ENCODE measurements at regions not wholly inside any gene's neighbourhood (a gene's known extent, or its start where the extent isn't known, plus 50 kb on each side); places are given as distances from the start of the nearest gene placed in this dataset.

GRCh38 chr13:78364711-78365110 lies 238.6 kb downstream of the POU4F1 start:
- no peak overlapping the region for H3K4me3 ChIP-seq (ENCODE audit: low read depth, low read length)
- H2AFZ ChIP-seq (ENCODE audit: low read length, unreplicated experiment): no peak overlapping the region
- no peaks in the 10 kb centered on the region for H3K4me1 ChIP-seq (ENCODE audit: control insufficient read depth, insufficient read depth, low read length, unreplicated experiment)
- H3K27me3 ChIP-seq (ENCODE audit: insufficient read depth, low read length): peaks cover 6% of the 10 kb centered on the region
- H3K27ac ChIP-seq (ENCODE audit: low read depth, low read length): no peak overlapping the region
- H3K79me2 ChIP-seq (ENCODE audit: control insufficient read depth, insufficient read depth, low read length, unreplicated experiment): no peaks in the 10 kb centered on the region
- H3K36me3 ChIP-seq (ENCODE audit: insufficient read depth, low read length): no peaks in the 10 kb centered on the region

GRCh38 chr13:78341032-78341431 lies 262.3 kb downstream of the POU4F1 start:
- Histone ChIP-seq H3K4me1 (ENCODE audit: control insufficient read depth, insufficient read depth, low read length, unreplicated experiment) (no peaks in the 10 kb centered on the region), H3K4me3 (ENCODE audit: low read depth, low read length) (no peak overlapping the region), H3K79me2 (ENCODE audit: control insufficient read depth, insufficient read depth, low read length, unreplicated experiment) (no peaks in the 10 kb centered on the region), H3K27ac (ENCODE audit: low read depth, low read length) (no peak overlapping the region), H2AFZ (ENCODE audit: low read length, unreplicated experiment) (no peak overlapping the region), H3K36me3 (ENCODE audit: insufficient read depth, low read length) (no peaks in the 10 kb centered on the region), H3K27me3 (ENCODE audit: insufficient read depth, low read length) (peaks cover 11% of the 10 kb centered on the region; the same call in 1 of the 2 replicates)

GRCh38 chr13:78339927-78340326 lies 263.4 kb downstream of the POU4F1 start:
- Histone ChIP-seq H3K36me3 (ENCODE audit: insufficient read depth, low read length) (no peaks in the 10 kb centered on the region), H3K79me2 (ENCODE audit: control insufficient read depth, insufficient read depth, low read length, unreplicated experiment) (no peaks in the 10 kb centered on the region), H3K4me1 (ENCODE audit: control insufficient read depth, insufficient read depth, low read length, unreplicated experiment) (no peaks in the 10 kb centered on the region), H2AFZ (ENCODE audit: low read length, unreplicated experiment) (no peak overlapping the region), H3K27me3 (ENCODE audit: insufficient read depth, low read length) (peaks cover 20% of the 10 kb centered on the region; the same call in 1 of the 2 replicates), H3K27ac (ENCODE audit: low read depth, low read length) (no peak overlapping the region), H3K4me3 (ENCODE audit: low read depth, low read length) (no peak overlapping the region)

GRCh38 chr13:78334059-78334458 lies 269.3 kb downstream of the POU4F1 start:
- Histone ChIP-seq H3K36me3 (ENCODE audit: insufficient read depth, low read length) (no peaks in the 10 kb centered on the region), H3K27me3 (ENCODE audit: insufficient read depth, low read length) (peaks cover 32% of the 10 kb centered on the region; the same call in 1 of the 2 replicates), H3K4me3 (ENCODE audit: low read depth, low read length) (no peak overlapping the region), H3K27ac (ENCODE audit: low read depth, low read length) (no peak overlapping the region), H3K79me2 (ENCODE audit: control insufficient read depth, insufficient read depth, low read length, unreplicated experiment) (no peaks in the 10 kb centered on the region), H3K4me1 (ENCODE audit: control insufficient read depth, insufficient read depth, low read length, unreplicated experiment) (no peaks in the 10 kb centered on the region), H2AFZ (ENCODE audit: low read length, unreplicated experiment) (no peak overlapping the region)

GRCh38 chr13:78326633-78327032 lies 276.7 kb downstream of the POU4F1 start:
- Histone ChIP-seq H3K4me3 (ENCODE audit: low read depth, low read length) (no peak overlapping the region), H2AFZ (ENCODE audit: low read length, unreplicated experiment) (no peak overlapping the region), H3K4me1 (ENCODE audit: control insufficient read depth, insufficient read depth, low read length, unreplicated experiment) (no peaks in the 10 kb centered on the region), H3K36me3 (ENCODE audit: insufficient read depth, low read length) (no peaks in the 10 kb centered on the region), H3K27ac (ENCODE audit: low read depth, low read length) (no peak overlapping the region), H3K27me3 (ENCODE audit: insufficient read depth, low read length) (peaks cover 7% of the 10 kb centered on the region; the same call in 1 of the 2 replicates), H3K79me2 (ENCODE audit: control insufficient read depth, insufficient read depth, low read length, unreplicated experiment) (no peaks in the 10 kb centered on the region)

GRCh38 chr13:78325585-78325984 lies 277.8 kb downstream of the POU4F1 start:
- H3K4me1 ChIP-seq (ENCODE audit: control insufficient read depth, insufficient read depth, low read length, unreplicated experiment): no peaks in the 10 kb centered on the region
- H2AFZ ChIP-seq (ENCODE audit: low read length, unreplicated experiment): no peak overlapping the region
- H3K4me3 ChIP-seq (ENCODE audit: low read depth, low read length): no peak overlapping the region

GRCh38 chr13:78323848-78324247 lies 279.5 kb downstream of the POU4F1 start:
- Histone ChIP-seq H3K4me1 (ENCODE audit: control insufficient read depth, insufficient read depth, low read length, unreplicated experiment) (no peaks in the 10 kb centered on the region), H3K27ac (ENCODE audit: low read depth, low read length) (no peak overlapping the region), H3K79me2 (ENCODE audit: control insufficient read depth, insufficient read depth, low read length, unreplicated experiment) (no peaks in the 10 kb centered on the region), H2AFZ (ENCODE audit: low read length, unreplicated experiment) (no peak overlapping the region), H3K27me3 (ENCODE audit: insufficient read depth, low read length) (peaks cover 6% of the 10 kb centered on the region; the same call in 1 of the 2 replicates), H3K36me3 (ENCODE audit: insufficient read depth, low read length) (no peaks in the 10 kb centered on the region), H3K4me3 (ENCODE audit: low read depth, low read length) (no peak overlapping the region)

More at GRCh38 chr13:78325585-78325984, 277.8 kb downstream of the POU4F1 start:
- H3K27me3 ChIP-seq (ENCODE audit: insufficient read depth, low read length): peaks cover 7% of the 10 kb centered on the region; the same call in 1 of the 2 replicates
- no peak overlapping the region for H3K27ac ChIP-seq (ENCODE audit: low read depth, low read length)
- no peaks in the 10 kb centered on the region for H3K36me3 ChIP-seq (ENCODE audit: insufficient read depth, low read length)
- H3K79me2 ChIP-seq (ENCODE audit: control insufficient read depth, insufficient read depth, low read length, unreplicated experiment): no peaks in the 10 kb centered on the region

- Histone ChIP-seq H3K4me1 (ENCODE audit: control insufficient read depth, insufficient read depth, low read length, unreplicated experiment) (no peaks in the 10 kb centered on the region), H3K27ac (ENCODE audit: low read depth, low read length) (no peak overlapping the region), H3K4me3 (ENCODE audit: low read depth, low read length) (no peak overlapping the region), H3K27me3 (ENCODE audit: insufficient read depth, low read length) (peaks cover 6% of the 10 kb centered on the region; the same call in 1 of the 2 replicates), H3K36me3 (ENCODE audit: insufficient read depth, low read length) (no peaks in the 10 kb centered on the region), H3K79me2 (ENCODE audit: control insufficient read depth, insufficient read depth, low read length, unreplicated experiment) (no peaks in the 10 kb centered on the region), H2AFZ (ENCODE audit: low read length, unreplicated experiment) (no peak overlapping the region)
Observed at GRCh38 chr13:78323040-78323439, 280.3 kb downstream of the POU4F1 start.

GRCh38 chr13:78319101-78319627 lies 284.2 kb downstream of the POU4F1 start:
- no peaks in the 10 kb centered on the region for H3K36me3 ChIP-seq (ENCODE audit: insufficient read depth, low read length)
- peaks cover 6% of the 10 kb centered on the region; the same call in 1 of the 2 replicates for H3K27me3 ChIP-seq (ENCODE audit: insufficient read depth, low read length)
- H3K27ac ChIP-seq (ENCODE audit: low read depth, low read length): no peak overlapping the region
- H3K4me1 ChIP-seq (ENCODE audit: control insufficient read depth, insufficient read depth, low read length, unreplicated experiment): no peaks in the 10 kb centered on the region
- H2AFZ ChIP-seq (ENCODE audit: low read length, unreplicated experiment): no peak overlapping the region
- no peak overlapping the region for H3K4me3 ChIP-seq (ENCODE audit: low read depth, low read length)
- no peaks in the 10 kb centered on the region for H3K79me2 ChIP-seq (ENCODE audit: control insufficient read depth, insufficient read depth, low read length, unreplicated experiment)

GRCh38 chr13:78317030-78317429 lies 286.3 kb downstream of the POU4F1 start:
- no peaks in the 10 kb centered on the region for H3K36me3 ChIP-seq (ENCODE audit: insufficient read depth, low read length)
- H3K4me3 ChIP-seq (ENCODE audit: low read depth, low read length): no peak overlapping the region
- H3K27ac ChIP-seq (ENCODE audit: low read depth, low read length): no peak overlapping the region
- no peak overlapping the region for H2AFZ ChIP-seq (ENCODE audit: low read length, unreplicated experiment)
- H3K4me1 ChIP-seq (ENCODE audit: control insufficient read depth, insufficient read depth, low read length, unreplicated experiment): no peaks in the 10 kb centered on the region
- no peaks in the 10 kb centered on the region for H3K79me2 ChIP-seq (ENCODE audit: control insufficient read depth, insufficient read depth, low read length, unreplicated experiment)
- H3K27me3 ChIP-seq (ENCODE audit: insufficient read depth, low read length): peaks cover 6% of the 10 kb centered on the region; the same call in 1 of the 2 replicates

- H3K27me3 ChIP-seq (ENCODE audit: insufficient read depth, low read length): peaks cover 23% of the 10 kb centered on the region
- no peak overlapping the region for H3K27ac ChIP-seq (ENCODE audit: low read depth, low read length)
- H3K4me1 ChIP-seq (ENCODE audit: control insufficient read depth, insufficient read depth, low read length, unreplicated experiment): no peaks in the 10 kb centered on the region
- no peaks in the 10 kb centered on the region for H3K79me2 ChIP-seq (ENCODE audit: control insufficient read depth, insufficient read depth, low read length, unreplicated experiment)
- no peaks in the 10 kb centered on the region for H3K36me3 ChIP-seq (ENCODE audit: insufficient read depth, low read length)
- H3K4me3 ChIP-seq (ENCODE audit: low read depth, low read length): no peak overlapping the region
- no peak overlapping the region for H2AFZ ChIP-seq (ENCODE audit: low read length, unreplicated experiment)
Observed at GRCh38 chr13:78309497-78310180, 293.7 kb downstream of the POU4F1 start.
